Prostate gland (tissue), 2 donors: ENCODE measurements at regions not wholly inside any gene's neighbourhood (a gene's known extent, or its start where the extent isn't known, plus 50 kb on each side); places are given as distances from the start of the nearest gene placed in this dataset.

ENCODE experiments used
- CTCF ChIP-seq, 4 experiments: fragments of 200-600 bp in 2 of 4; fragments of 450-650 bp in 2 of 4; sonication (generic) in 2 of 4; IDR thresholded peaks; 1 replicate in 3 of 4; 2 replicates in 1 of 4; pipeline ENCODE4 v1.5.1; 2016 to 2019; ENCODE audit warnings: antibody characterized with exemption in 4 of 4, mild to moderate bottlenecking in 2 of 4, moderate library complexity in 2 of 4
- POLR2A ChIP-seq: fragments of 450-650 bp; IDR thresholded peaks from one replicate; pipeline ENCODE4 v1.6.1; 2016; ENCODE audit warnings: antibody characterized with exemption, mild to moderate bottlenecking
- POLR2AphosphoS5 ChIP-seq: sonication (generic); formaldehyde crosslinking; IDR thresholded peaks from one replicate; pipeline ENCODE4 v1.6.1; 2017; ENCODE audit warnings: antibody characterized with exemption

DNA sequence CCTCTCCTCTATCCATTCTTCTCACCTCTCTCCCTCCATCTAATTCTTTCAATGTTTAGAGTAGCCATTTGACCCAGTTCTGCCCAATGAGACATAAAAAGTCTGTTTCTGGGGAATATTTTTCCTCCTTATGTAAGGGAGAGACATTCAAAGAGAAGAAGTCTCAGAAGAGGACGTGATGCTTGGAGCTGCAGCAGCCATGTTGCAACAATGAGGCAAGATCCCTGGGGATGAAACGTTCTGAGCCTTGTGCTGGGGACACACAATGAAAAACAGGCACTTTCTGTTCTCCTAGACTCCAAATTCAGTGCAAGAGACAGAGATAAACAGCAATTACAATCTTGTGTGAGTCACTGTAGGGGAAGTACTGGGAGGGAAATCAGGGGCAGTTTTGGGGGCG lies 130.8 kb downstream of the FOXL1 start:
- TF ChIP-seq CTCF (IDR thresholded peaks at IDR 0.05) (no peak), POLR2A (no peak), POLR2AphosphoS5 (no peak)
